GM23338 (cell line): ENCODE measurements at regions not wholly inside any gene's neighbourhood (a gene's known extent, or its start where the extent isn't known, plus 50 kb on each side); places are given as distances from the start of the nearest gene placed in this dataset.

Experiments
- ATAC-seq: fragments of 200-7000 bp; cut with Tn5 transposase; 3 replicates; pipeline ENCODE4 v1.9.1; 2020
- DNase-seq: peaks from one replicate; pipeline ENCODE4 v3.0.0-alpha.2; 2015; ENCODE audit warnings: low spot score
- H2AFZ ChIP-seq: fragments of 200-600 bp; sonication (generic); 2 replicates; pipeline ENCODE4 v1.8.0; 2016; ENCODE audit warnings: antibody characterized with exemption, mild to moderate bottlenecking, moderate library complexity
- H3F3A ChIP-seq: fragments of 200-600 bp; sonication (generic); replicated peaks from 2 replicates; pipeline ENCODE4 v1.8.0; 2017; ENCODE audit warnings: antibody characterized with exemption, mixed run types, low read depth
- H3K27ac ChIP-seq: fragments of 200-600 bp; sonication (generic); 2 replicates; pipeline ENCODE4 v1.6.1; 2016; ENCODE audit warnings: low read depth
- H3K27me3 ChIP-seq: fragments of 200-600 bp; sonication (generic); 2 replicates; pipeline ENCODE4 v1.8.0; 2016; ENCODE audit warnings: mild to moderate bottlenecking, mixed run types, moderate library complexity; ENCODE audit not compliant: insufficient read depth
- H3K36me3 ChIP-seq: fragments of 200-600 bp; sonication (generic); 2 replicates; pipeline ENCODE4 v1.8.0; 2016; ENCODE audit warnings: mild to moderate bottlenecking; ENCODE audit not compliant: insufficient read depth
- H3K4me1 ChIP-seq: fragments of 200-600 bp; sonication (generic); 2 replicates; pipeline ENCODE4 v1.8.0; 2016; ENCODE audit warnings: mild to moderate bottlenecking, moderate library complexity; ENCODE audit not compliant: insufficient read depth
- H3K4me2 ChIP-seq: fragments of 200-600 bp; sonication (generic); 2 replicates; pipeline ENCODE4 v1.7.1; 2017; ENCODE audit warnings: mixed run types
- H3K4me3 ChIP-seq: fragments of 200-600 bp; sonication (generic); 2 replicates; pipeline ENCODE4 v1.6.1; 2016; ENCODE audit warnings: mixed run types
- H3K79me2 ChIP-seq: fragments of 200-600 bp; sonication (generic); replicated peaks from 2 replicates; pipeline ENCODE4 v1.8.0; 2017; ENCODE audit warnings: mild to moderate bottlenecking; ENCODE audit not compliant: insufficient read depth
- H3K9me2 ChIP-seq: fragments of 200-600 bp; sonication (generic); 2 replicates; pipeline ENCODE4 v1.8.0; 2017; ENCODE audit not compliant: insufficient read depth
- H4K20me1 ChIP-seq: fragments of 200-600 bp; sonication (generic); replicated peaks from 2 replicates; pipeline ENCODE4 v1.8.0; 2017; ENCODE audit warnings: mild to moderate bottlenecking; ENCODE audit not compliant: insufficient read depth
- H3K27ac Mint-ChIP-seq: 2 replicates; pipeline ENCODE4 v1.8.0; 2020; ENCODE audit warnings: inconsistent platforms, mild to moderate bottlenecking, moderate library complexity, mixed read lengths
- H3K27me3 Mint-ChIP-seq: 3 replicates; pipeline ENCODE4 v1.8.0; 2022; ENCODE audit warnings: low read depth, mild to moderate bottlenecking, moderate library complexity, mixed read lengths, inconsistent platforms; ENCODE audit not compliant: insufficient read depth, poor library complexity
- H3K36me3 Mint-ChIP-seq: 3 replicates; pipeline ENCODE4 v1.8.0; 2021; ENCODE audit warnings: low read depth, mild to moderate bottlenecking, inconsistent platforms, moderate library complexity, mixed read lengths
- H3K4me1 Mint-ChIP-seq: 3 replicates; pipeline ENCODE4 v1.8.0; 2020; ENCODE audit warnings: mild to moderate bottlenecking, inconsistent platforms, mixed read lengths
- H3K4me3 Mint-ChIP-seq: 3 replicates; pipeline ENCODE4 v1.8.0; 2021; ENCODE audit warnings: moderate library complexity, mild to moderate bottlenecking, inconsistent platforms, mixed read lengths
- H3K9me3 Mint-ChIP-seq: 3 replicates; pipeline ENCODE4 v1.8.0; 2020; ENCODE audit warnings: moderate library complexity, mild to moderate bottlenecking, inconsistent platforms, mixed read lengths
- ETS1 ChIP-seq: IDR thresholded peaks from 2 replicates; pipeline ENCODE4 v1.6.1; 2016; ENCODE audit warnings: antibody characterized with exemption
- EZH2 ChIP-seq: fragments of 200-600 bp; sonication (generic); IDR thresholded peaks from one replicate; pipeline ENCODE4 v1.8.0; 2017; ENCODE audit warnings: antibody characterized with exemption, mild to moderate bottlenecking, low read depth; ENCODE audit not compliant: unreplicated experiment
- EZH2phosphoT487 ChIP-seq: fragments of 200-600 bp; sonication (generic); IDR thresholded peaks from one replicate; pipeline ENCODE4 v1.8.1; 2018; ENCODE audit warnings: antibody characterized with exemption; ENCODE audit not compliant: unreplicated experiment
- JUNB ChIP-seq: IDR thresholded peaks from one replicate; pipeline ENCODE4 v1.6.1; 2016; ENCODE audit warnings: antibody characterized with exemption; ENCODE audit not compliant: unreplicated experiment
- NANOG ChIP-seq: IDR thresholded peaks from 2 replicates; pipeline ENCODE4 v1.6.1; 2016; ENCODE audit warnings: antibody characterized with exemption, borderline replicate concordance
- POLR2AphosphoS5 ChIP-seq: IDR thresholded peaks from 2 replicates; pipeline ENCODE4 v1.6.1; 2016; ENCODE audit warnings: antibody characterized with exemption, low read depth
- STAT1 ChIP-seq: IDR thresholded peaks from one replicate; pipeline ENCODE4 v1.6.1; 2016; ENCODE audit warnings: antibody characterized with exemption; ENCODE audit not compliant: unreplicated experiment
- ZNF114 ChIP-seq: fragments of 250-450 bp; sonication (Bioruptor Pico); IDR thresholded peaks from 2 replicates; pipeline ENCODE4 v1.5.0; 2020; ENCODE audit warnings: mild to moderate bottlenecking, moderate library complexity
- ZNF331 ChIP-seq: fragments of 250-450 bp; sonication (Bioruptor Pico); IDR thresholded peaks from 2 replicates; pipeline ENCODE4 v1.5.0; 2020; ENCODE audit warnings: low read depth, mild to moderate bottlenecking, moderate library complexity
- TF ChIP-seq, protein P1 (sequence below): fragments of 250-450 bp; sonication (Bioruptor Pico); IDR thresholded peaks from 2 replicates; pipeline ENCODE4 v1.5.0; 2020; ENCODE audit warnings: mild to moderate bottlenecking, moderate library complexity

GRCh38 chr1:214862421-214862820 is 220.1 kb upstream of the KCNK2 start:
- Mint-ChIP-seq H3K9me3 (no peaks in the 10 kb centered on the region), H3K27ac (no peak overlapping the region), H3K36me3 (no peaks in the 10 kb centered on the region), H3K27me3 (no peaks in the 10 kb centered on the region), H3K4me1 (no peaks in the 10 kb centered on the region), H3K4me3 (no peak overlapping the region)
- Histone ChIP-seq H4K20me1 (no peaks in the 10 kb centered on the region), H3K9me2 (no peaks in the 10 kb centered on the region), H3K27ac (no peak overlapping the region), H3K4me3 (no peak overlapping the region), H3K4me1 (no peaks in the 10 kb centered on the region), H3K27me3 (no peaks in the 10 kb centered on the region), H3F3A (no peaks in the 10 kb centered on the region), H3K79me2 (no peaks in the 10 kb centered on the region), H3K36me3 (no peaks in the 10 kb centered on the region; the same call in 1 of the 2 replicates), H3K4me2 (no peak overlapping the region), H2AFZ (no peak overlapping the region)
- DNase-seq (no peak), ATAC-seq (no peak)
- no peak for TF ChIP-seq POLR2AphosphoS5
- no peak for TF ChIP-seq STAT1
- TF ChIP-seq EZH2phosphoT487: no peak
- no peak for TF ChIP-seq NANOG
- no peak for TF ChIP-seq EZH2
- TF ChIP-seq ZNF114 (CRISPR knock-in tag): no peak
- no peak for TF ChIP-seq ZNF331 (CRISPR knock-in tag)
- TF ChIP-seq JUNB: no peak
- TF ChIP-seq ETS1: no peak
- TF ChIP-seq, protein P1, sequence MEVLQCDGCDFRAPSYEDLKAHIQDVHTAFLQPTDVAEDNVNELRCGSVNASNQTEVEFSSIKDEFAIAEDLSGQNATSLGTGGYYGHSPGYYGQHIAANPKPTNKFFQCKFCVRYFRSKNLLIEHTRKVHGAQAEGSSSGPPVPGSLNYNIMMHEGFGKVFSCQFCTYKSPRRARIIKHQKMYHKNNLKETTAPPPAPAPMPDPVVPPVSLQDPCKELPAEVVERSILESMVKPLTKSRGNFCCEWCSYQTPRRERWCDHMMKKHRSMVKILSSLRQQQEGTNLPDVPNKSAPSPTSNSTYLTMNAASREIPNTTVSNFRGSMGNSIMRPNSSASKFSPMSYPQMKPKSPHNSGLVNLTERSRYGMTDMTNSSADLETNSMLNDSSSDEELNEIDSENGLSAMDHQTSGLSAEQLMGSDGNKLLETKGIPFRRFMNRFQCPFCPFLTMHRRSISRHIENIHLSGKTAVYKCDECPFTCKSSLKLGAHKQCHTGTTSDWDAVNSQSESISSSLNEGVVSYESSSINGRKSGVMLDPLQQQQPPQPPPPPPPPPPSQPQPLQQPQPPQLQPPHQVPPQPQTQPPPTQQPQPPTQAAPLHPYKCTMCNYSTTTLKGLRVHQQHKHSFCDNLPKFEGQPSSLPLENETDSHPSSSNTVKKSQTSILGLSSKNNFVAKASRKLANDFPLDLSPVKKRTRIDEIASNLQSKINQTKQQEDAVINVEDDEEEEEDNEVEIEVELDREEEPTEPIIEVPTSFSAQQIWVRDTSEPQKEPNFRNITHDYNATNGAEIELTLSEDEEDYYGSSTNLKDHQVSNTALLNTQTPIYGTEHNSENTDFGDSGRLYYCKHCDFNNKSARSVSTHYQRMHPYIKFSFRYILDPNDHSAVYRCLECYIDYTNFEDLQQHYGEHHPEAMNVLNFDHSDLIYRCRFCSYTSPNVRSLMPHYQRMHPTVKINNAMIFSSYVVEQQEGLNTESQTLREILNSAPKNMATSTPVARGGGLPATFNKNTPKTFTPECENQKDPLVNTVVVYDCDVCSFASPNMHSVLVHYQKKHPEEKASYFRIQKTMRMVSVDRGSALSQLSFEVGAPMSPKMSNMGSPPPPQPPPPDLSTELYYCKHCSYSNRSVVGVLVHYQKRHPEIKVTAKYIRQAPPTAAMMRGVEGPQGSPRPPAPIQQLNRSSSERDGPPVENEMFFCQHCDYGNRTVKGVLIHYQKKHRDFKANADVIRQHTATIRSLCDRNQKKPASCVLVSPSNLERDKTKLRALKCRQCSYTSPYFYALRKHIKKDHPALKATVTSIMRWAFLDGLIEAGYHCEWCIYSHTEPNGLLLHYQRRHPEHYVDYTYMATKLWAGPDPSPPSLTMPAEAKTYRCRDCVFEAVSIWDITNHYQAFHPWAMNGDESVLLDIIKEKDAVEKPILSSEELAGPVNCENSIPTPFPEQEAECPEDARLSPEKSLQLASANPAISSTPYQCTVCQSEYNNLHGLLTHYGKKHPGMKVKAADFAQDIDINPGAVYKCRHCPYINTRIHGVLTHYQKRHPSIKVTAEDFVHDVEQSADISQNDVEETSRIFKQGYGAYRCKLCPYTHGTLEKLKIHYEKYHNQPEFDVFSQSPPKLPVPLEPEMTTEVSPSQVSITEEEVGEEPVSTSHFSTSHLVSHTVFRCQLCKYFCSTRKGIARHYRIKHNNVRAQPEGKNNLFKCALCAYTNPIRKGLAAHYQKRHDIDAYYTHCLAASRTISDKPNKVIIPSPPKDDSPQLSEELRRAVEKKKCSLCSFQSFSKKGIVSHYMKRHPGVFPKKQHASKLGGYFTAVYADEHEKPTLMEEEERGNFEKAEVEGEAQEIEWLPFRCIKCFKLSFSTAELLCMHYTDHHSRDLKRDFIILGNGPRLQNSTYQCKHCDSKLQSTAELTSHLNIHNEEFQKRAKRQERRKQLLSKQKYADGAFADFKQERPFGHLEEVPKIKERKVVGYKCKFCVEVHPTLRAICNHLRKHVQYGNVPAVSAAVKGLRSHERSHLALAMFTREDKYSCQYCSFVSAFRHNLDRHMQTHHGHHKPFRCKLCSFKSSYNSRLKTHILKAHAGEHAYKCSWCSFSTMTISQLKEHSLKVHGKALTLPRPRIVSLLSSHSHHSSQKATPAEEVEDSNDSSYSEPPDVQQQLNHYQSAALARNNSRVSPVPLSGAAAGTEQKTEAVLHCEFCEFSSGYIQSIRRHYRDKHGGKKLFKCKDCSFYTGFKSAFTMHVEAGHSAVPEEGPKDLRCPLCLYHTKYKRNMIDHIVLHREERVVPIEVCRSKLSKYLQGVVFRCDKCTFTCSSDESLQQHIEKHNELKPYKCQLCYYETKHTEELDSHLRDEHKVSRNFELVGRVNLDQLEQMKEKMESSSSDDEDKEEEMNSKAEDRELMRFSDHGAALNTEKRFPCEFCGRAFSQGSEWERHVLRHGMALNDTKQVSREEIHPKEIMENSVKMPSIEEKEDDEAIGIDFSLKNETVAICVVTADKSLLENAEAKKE (CRISPR knock-in tag): no peak
